SK-N-SH treated with all-trans-retinoic acid at 6 μM for 48 hours (cell line): ENCODE measurements at regions not wholly inside any gene's neighbourhood (a gene's known extent, or its start where the extent isn't known, plus 50 kb on each side); places are given as distances from the start of the nearest gene placed in this dataset.

Experiments used
- ARNTL ChIP-seq: fragments of 450-650 bp; formaldehyde crosslinking; IDR thresholded peaks from 2 replicates; pipeline ENCODE4 v1.5.0; 2020; ENCODE audit warnings: low read depth, mild to moderate bottlenecking, moderate library complexity, borderline replicate concordance
- CSRNP3 ChIP-seq: fragments of 250-450 bp; sonication (Bioruptor Pico); IDR thresholded peaks from 2 replicates; pipeline ENCODE4 v1.5.1; 2021; ENCODE audit warnings: mild to moderate bottlenecking, moderate library complexity
- GLIS3 ChIP-seq: fragments of 250-450 bp; sonication (Bioruptor Pico); IDR thresholded peaks from 2 replicates; pipeline ENCODE4 v1.5.0; 2020; ENCODE audit warnings: mild to moderate bottlenecking, moderate library complexity
- PATZ1 ChIP-seq: fragments of 250-450 bp; sonication (Bioruptor Pico); IDR thresholded peaks from 2 replicates; pipeline ENCODE4 v1.8.0; 2020; ENCODE audit warnings: mild to moderate bottlenecking, moderate library complexity, borderline replicate concordance
- PPARA ChIP-seq: fragments of 250-450 bp; sonication (Bioruptor Pico); IDR thresholded peaks from 2 replicates; pipeline ENCODE4 v1.5.0; 2020; ENCODE audit warnings: mild to moderate bottlenecking, borderline replicate concordance
- RARB ChIP-seq: fragments of 250-450 bp; sonication (Bioruptor Pico); IDR thresholded peaks from 2 replicates; pipeline ENCODE4 v1.8.0; 2021; ENCODE audit warnings: mild to moderate bottlenecking, moderate library complexity
- ZNF565 ChIP-seq: fragments of 450-650 bp; formaldehyde crosslinking; conservative IDR thresholded peaks from 2 replicates; pipeline ENCODE4 v1.5.0; 2020; ENCODE audit warnings: low read depth, mild to moderate bottlenecking, moderate library complexity
- ZNF8 ChIP-seq: fragments of 450-650 bp; formaldehyde crosslinking; IDR thresholded peaks from 2 replicates; pipeline ENCODE4 v1.5.0; 2020; ENCODE audit warnings: mild to moderate bottlenecking, moderate library complexity

- TF ChIP-seq CSRNP3 (CRISPR knock-in tag) (no peak), RARB (CRISPR knock-in tag) (no peak), GLIS3 (CRISPR knock-in tag) (no peak), ARNTL (CRISPR knock-in tag) (no peak), ZNF8 (no peak), PATZ1 (no peak), ZNF565 (CRISPR knock-in tag) (no peak), PPARA (CRISPR knock-in tag) (no peak)
Measured at GRCh38 chr3:25173606-25174005, 254.5 kb upstream of the RARB start.
